SK-N-SH treated with all-trans-retinoic acid at 6 μM for 48 hours (cell line): ENCODE measurements at regions not wholly inside any gene's neighbourhood (a gene's known extent, or its start where the extent isn't known, plus 50 kb on each side); places are given as distances from the start of the nearest gene placed in this dataset.

Source experiments
- CREB5 ChIP-seq: fragments of 250-450 bp; sonication (Bioruptor Pico); IDR thresholded peaks from 2 replicates; pipeline ENCODE4 v1.5.1; 2020; ENCODE audit warnings: low read depth, mild to moderate bottlenecking, moderate library complexity
- OSR1 ChIP-seq: fragments of 250-450 bp; sonication (Bioruptor Pico); IDR thresholded peaks from 2 replicates; pipeline ENCODE4 v1.8.0; 2022; ENCODE audit warnings: moderate library complexity, mild to moderate bottlenecking, inconsistent platforms
- PATZ1 ChIP-seq: fragments of 250-450 bp; sonication (Bioruptor Pico); IDR thresholded peaks from 2 replicates; pipeline ENCODE4 v1.8.0; 2020; ENCODE audit warnings: mild to moderate bottlenecking, moderate library complexity, borderline replicate concordance

- no peak for TF ChIP-seq PATZ1 (CRISPR knock-in tag)
- TF ChIP-seq CREB5 (CRISPR knock-in tag): no peak
- TF ChIP-seq OSR1 (CRISPR knock-in tag): no peak
Measured at GRCh38 chr7:29619848-29620555, 56.4 kb downstream of the PRR15 start.
